HG02870 (cell line): ENCODE measurements at regions not wholly inside any gene's neighbourhood (a gene's known extent, or its start where the extent isn't known, plus 50 kb on each side); places are given as distances from the start of the nearest gene placed in this dataset.
"Not testable (repeated sequence)": the region's sequence is repeated elsewhere in the genome, so short reads cannot be mapped to it uniquely, and the experiment has no call there.

Experiments
- ATAC-seq: cut with Tn5 transposase; IDR thresholded peaks from one replicate; pipeline ENCODE4 v1.9.1; 2021; ENCODE audit warnings: mild to moderate bottlenecking, moderate library complexity; ENCODE audit not compliant: unreplicated experiment

- not testable (repeated sequence) for ATAC-seq
Observed at GRCh38 chr14:44721395-44721794, 214.3 kb upstream of the FSCB start.

- no peak for ATAC-seq
Observed at GRCh38 chr14:44720707-44721106, 213.6 kb upstream of the FSCB start.

- ATAC-seq = no peak
Observed at GRCh38 chr14:44712024-44712815, 205.1 kb upstream of the FSCB start.

GRCh38 chr14:44701563-44702263, 194.6 kb upstream of the FSCB start:
- ATAC-seq = no peak

GRCh38 chr14:44700694-44701093, 193.6 kb upstream of the FSCB start:
- no peak for ATAC-seq

GRCh38 chr14:44700184-44700583, 193.1 kb upstream of the FSCB start:
- ATAC-seq = no peak

- no peak for ATAC-seq
Observed at GRCh38 chr14:44699391-44699790, 192.3 kb upstream of the FSCB start.

- ATAC-seq = no peak
Observed at GRCh38 chr14:44669496-44669895, 162.4 kb upstream of the FSCB start.

- no peak for ATAC-seq
Observed at GRCh38 chr14:44663136-44663535, 156.1 kb upstream of the FSCB start.

GRCh38 chr14:44662250-44662891, 155.3 kb upstream of the FSCB start:
- ATAC-seq = no peak

GRCh38 chr14:44658389-44658696, 151.3 kb upstream of the FSCB start:
- ATAC-seq = no peak

- no peak for ATAC-seq
Observed at GRCh38 chr14:44657696-44658388, 150.8 kb upstream of the FSCB start.

GRCh38 chr14:44657203-44657602, 150.1 kb upstream of the FSCB start:
- no peak for ATAC-seq

- no peak for ATAC-seq
Observed at GRCh38 chr14:44654591-44654990, 147.5 kb upstream of the FSCB start.

- no peak for ATAC-seq
Observed at GRCh38 chr14:44653641-44654040, 146.6 kb upstream of the FSCB start.

GRCh38 chr14:44652640-44653039, 145.6 kb upstream of the FSCB start:
- ATAC-seq = no peak

- no peak for ATAC-seq
Observed at GRCh38 chr14:44649061-44649460, 142.0 kb upstream of the FSCB start.

GRCh38 chr14:44640416-44640815, 133.3 kb upstream of the FSCB start:
- no peak for ATAC-seq

- ATAC-seq = no peak
Observed at GRCh38 chr14:44639781-44640385, 132.8 kb upstream of the FSCB start.

- no peak for ATAC-seq
Observed at GRCh38 chr14:44634692-44635091, 127.6 kb upstream of the FSCB start.

- ATAC-seq = no peak
Observed at GRCh38 chr14:44626423-44626822, 119.3 kb upstream of the FSCB start.
